NOMO-1 treated with DMSO at 0.1 percent for 48 hours (cell line): ENCODE measurements at regions not wholly inside any gene's neighbourhood (a gene's known extent, or its start where the extent isn't known, plus 50 kb on each side); places are given as distances from the start of the nearest gene placed in this dataset.
A peak's percentile ranks its signal among the peaks of the same experiment; 100 is the strongest.

Source experiments
- DNase-seq: peaks from one replicate; lab custom pipeline; 2025; ENCODE audit not compliant: unreplicated experiment; lab: John Stamatoyannopoulos, UW

- DNase-seq, result no peak
Measured at GRCh38 chr12:98372340-98373024, 142.9 kb upstream of the TMPO start.

- peak; percentile 60 for DNase-seq
Measured at GRCh38 chr12:98373025-98373554, 142.3 kb upstream of the TMPO start.

- DNase-seq, result peak; percentile 23
Measured at GRCh38 chr12:98374007-98374406, 141.4 kb upstream of the TMPO start.

GRCh38 chr12:98379106-98379505, 136.3 kb upstream of the TMPO start:
- no peak for DNase-seq

GRCh38 chr12:98385641-98386040, 129.7 kb upstream of the TMPO start:
- DNase-seq, result no peak

GRCh38 chr12:98387444-98387843, 127.9 kb upstream of the TMPO start:
- DNase-seq, result no peak

- no peak for DNase-seq
Measured at GRCh38 chr12:98388126-98388525, 127.3 kb upstream of the TMPO start.

- no peak for DNase-seq
Measured at GRCh38 chr12:98389593-98389992, 125.8 kb upstream of the TMPO start.

- DNase-seq, result peak; percentile 77
Measured at GRCh38 chr12:98397323-98398105, 117.9 kb upstream of the TMPO start.

- peak; percentile 77 for DNase-seq
Measured at GRCh38 chr12:98399532-98399931, 115.9 kb upstream of the TMPO start.

- DNase-seq, result no peak
Measured at GRCh38 chr12:98401427-98401826, 114.0 kb upstream of the TMPO start.

- DNase-seq, result no peak
Measured at GRCh38 chr12:98402091-98402490, 113.3 kb upstream of the TMPO start.

GRCh38 chr12:98402671-98403070, 112.7 kb upstream of the TMPO start:
- DNase-seq, result no peak

GRCh38 chr12:98403385-98403784, 112.0 kb upstream of the TMPO start:
- DNase-seq, result no peak

- no peak for DNase-seq
Measured at GRCh38 chr12:98403936-98404335, 111.5 kb upstream of the TMPO start.

GRCh38 chr12:98405805-98406366, 109.5 kb upstream of the TMPO start:
- DNase-seq, result no peak

- DNase-seq, result no peak
Measured at GRCh38 chr12:98406378-98406777, 109.0 kb upstream of the TMPO start.

- DNase-seq, result peak; percentile 45
Measured at GRCh38 chr12:98408681-98409080, 106.7 kb upstream of the TMPO start.

GRCh38 chr12:98409548-98409947, 105.8 kb upstream of the TMPO start:
- DNase-seq, result no peak

- DNase-seq, result no peak
Measured at GRCh38 chr12:98410356-98410755, 105.0 kb upstream of the TMPO start.

- DNase-seq, result peak; percentile 57
Measured at GRCh38 chr12:98416845-98417244, 98.5 kb upstream of the TMPO start.

GRCh38 chr12:98417266-98417665, 98.1 kb upstream of the TMPO start:
- DNase-seq, result peak; percentile 62
